IPS-NIHi7 (cell line): ENCODE measurements at regions not wholly inside any gene's neighbourhood (a gene's known extent, or its start where the extent isn't known, plus 50 kb on each side); places are given as distances from the start of the nearest gene placed in this dataset.
A peak's percentile ranks its signal among the peaks of the same experiment; 100 is the strongest.
"Not testable (repeated sequence)": the region's sequence is repeated elsewhere in the genome, so short reads cannot be mapped to it uniquely, and the experiment has no call there.

Experiments
- DNase-seq: peaks from one replicate; pipeline ENCODE4 v3.0.0; 2012; ENCODE audit warnings: mixed read lengths; ENCODE audit errors: extremely low spot score

GRCh38 chr4:120200573-120201110 lies 134.0 kb upstream of the MAD2L1 start:
- DNase-seq = not testable (repeated sequence)

DNA sequence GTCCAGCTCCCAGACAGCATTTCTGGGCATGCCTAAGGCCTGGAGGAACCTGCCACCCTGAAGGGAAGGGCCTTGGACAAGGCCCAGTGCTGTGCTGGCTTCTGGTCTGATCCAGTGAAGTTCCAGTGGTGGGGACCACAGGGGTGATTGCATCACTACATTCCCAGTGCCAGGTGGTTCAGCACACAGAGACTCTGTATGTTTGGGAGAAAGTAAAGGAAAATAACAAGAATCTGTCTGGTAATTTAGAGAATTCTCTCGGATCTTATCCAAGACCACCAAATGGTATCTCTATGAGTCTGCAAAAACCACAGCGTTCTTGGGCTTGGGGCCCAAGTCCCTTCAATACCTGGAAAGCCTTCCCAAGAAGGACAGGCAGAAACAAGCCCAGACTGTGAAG lies 131.8 kb upstream of the MAD2L1 start:
- no peak for DNase-seq

GRCh38 chr4:120177603-120178002 lies 111.0 kb upstream of the MAD2L1 start:
- DNase-seq = no peak

GRCh38 chr4:120175272-120175671 lies 108.6 kb upstream of the MAD2L1 start:
- no peak for DNase-seq

DNA sequence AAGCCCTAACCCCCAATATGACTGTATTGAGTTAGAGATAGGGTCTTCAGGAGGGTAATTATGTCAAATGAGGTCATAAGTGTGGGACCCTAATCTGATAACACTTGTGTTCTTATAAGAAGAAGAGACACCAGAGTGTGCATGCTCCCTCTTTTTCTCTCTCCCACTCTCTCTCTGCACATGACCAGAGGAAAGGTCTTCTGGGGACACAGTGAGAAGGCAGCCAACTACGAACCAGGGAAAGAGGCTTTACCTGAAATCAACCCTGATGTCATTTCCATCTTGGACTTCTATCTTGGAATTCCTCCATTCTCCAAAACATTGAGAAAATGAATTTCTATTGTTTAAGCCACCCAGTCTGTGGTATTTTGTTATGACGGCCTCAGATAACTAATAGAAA lies 97.2 kb upstream of the MAD2L1 start:
- no peak for DNase-seq

DNA sequence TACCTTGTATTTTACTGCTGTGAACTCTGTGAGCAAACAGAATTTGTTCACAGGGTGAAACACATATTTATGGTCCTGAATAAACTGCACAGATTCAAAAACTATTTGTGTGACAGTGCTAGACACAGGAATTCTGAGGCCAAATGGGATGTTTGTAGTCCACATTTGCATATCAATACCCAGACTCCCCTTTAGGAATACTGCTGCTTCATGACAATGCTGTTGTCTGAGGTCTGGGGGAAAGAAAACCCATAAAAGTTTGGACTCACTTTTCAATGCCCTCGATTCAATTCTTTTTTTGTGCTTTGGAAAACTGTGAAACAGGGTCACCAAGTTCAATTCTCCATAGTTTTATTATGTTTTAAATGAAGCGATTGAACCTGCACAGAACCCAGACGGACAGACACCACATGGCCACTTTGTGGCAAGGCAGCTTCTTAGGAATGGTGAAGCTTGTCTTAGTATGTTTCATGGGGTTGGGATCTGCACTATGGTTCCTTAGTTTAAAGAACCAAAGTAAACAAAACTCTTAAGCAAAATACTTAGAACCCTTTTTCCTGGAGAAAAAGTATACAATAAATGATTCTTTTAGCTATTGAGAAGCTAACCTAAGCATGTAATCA lies 92.3 kb upstream of the MAD2L1 start:
- DNase-seq = no peak

DNA sequence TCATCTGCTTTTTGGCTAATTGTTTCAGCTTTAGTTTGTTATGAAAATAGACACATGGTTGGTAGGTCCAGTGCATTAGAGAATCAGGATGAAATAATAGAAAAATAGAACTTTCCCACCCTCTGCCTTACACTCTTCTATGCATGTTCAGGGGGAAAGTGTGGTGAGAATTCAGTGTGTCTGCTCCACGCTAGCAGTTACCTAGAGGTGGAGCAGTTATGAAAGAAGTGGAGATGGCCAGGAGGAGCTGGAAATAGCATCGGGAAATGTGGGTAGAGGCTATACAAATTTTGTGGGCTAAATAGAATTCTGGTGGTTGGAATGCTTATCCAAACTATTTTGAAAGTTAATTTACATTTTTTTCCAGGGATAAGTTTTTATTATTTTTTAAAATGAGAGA lies 91.4 kb upstream of the MAD2L1 start:
- no peak for DNase-seq

- peak; percentile 15 for DNase-seq
Measured at GRCh38 chr4:120156120-120156718, 89.6 kb upstream of the MAD2L1 start.

DNA sequence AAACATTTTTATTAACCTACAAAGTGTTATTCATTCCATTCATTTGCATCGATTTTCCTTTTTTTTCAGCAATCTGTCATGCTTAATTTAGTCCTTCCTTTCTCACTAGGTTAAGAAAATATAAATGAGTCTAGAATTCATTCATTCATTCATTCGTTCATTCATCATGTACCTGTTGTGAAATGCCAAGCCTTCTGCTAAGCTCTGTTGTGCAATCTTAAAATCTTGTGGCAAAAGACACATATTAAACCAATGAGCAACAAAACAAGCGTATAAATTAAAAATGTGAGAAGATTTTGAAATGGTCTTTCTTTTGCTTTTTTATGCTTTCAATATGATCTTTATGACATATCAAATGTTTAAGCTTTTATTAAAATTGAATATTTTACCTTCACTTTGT lies 88.6 kb upstream of the MAD2L1 start:
- no peak for DNase-seq

GRCh38 chr4:120144634-120145033 lies 78.0 kb upstream of the MAD2L1 start:
- DNase-seq = peak; percentile 24

DNA sequence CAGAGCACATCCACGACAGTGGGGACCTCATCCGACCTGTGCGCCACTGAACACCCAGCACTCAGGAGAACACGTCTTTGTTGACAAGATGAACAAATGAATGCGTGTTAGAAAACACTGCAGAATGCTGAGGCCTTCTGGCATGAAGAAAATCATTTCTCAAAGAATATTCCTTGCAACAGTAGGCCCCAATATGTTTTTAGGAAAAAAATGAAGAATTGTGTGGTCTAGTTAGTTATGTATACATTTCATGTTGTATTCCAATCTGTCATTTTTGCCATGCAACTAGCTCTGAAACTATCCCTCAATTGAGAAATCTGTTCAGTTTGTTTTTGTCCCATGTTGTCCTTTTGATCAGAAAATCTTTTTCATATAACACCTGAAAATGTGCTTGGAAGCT lies 77.4 kb upstream of the MAD2L1 start:
- DNase-seq = no peak

GRCh38 chr4:120139392-120139791 lies 72.7 kb upstream of the MAD2L1 start:
- no peak for DNase-seq

DNA sequence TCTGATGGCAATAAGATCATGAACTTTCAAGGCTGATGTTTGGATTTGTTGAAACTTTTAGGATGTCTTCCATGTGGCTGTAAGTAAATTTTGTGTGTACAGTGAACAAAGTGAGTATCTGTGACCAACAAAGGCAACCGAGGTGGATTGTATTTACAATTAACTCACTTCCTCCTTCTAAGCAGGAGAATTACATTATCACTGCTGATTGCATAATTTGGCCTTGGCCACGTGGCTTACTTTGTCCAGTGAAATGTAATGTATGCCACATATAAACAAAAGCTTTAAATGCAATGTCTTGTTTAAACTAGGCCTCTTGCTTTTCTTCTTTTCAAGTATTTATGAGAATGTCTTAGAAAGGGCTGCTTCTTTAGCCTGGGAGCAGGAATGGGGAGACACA lies 66.3 kb upstream of the MAD2L1 start:
- no peak for DNase-seq

- DNase-seq = no peak
Measured at GRCh38 chr4:120130786-120131185, 64.1 kb upstream of the MAD2L1 start.
